AG04449 (cell line): ENCODE measurements at regions not wholly inside any gene's neighbourhood (a gene's known extent, or its start where the extent isn't known, plus 50 kb on each side); places are given as distances from the start of the nearest gene placed in this dataset.

Experiments
- CTCF ChIA-PET: fragments of 350-600 bp; formaldehyde crosslinking; extraction: SDS; loops from one replicate; lab custom pipeline; 2021; ENCODE audit warnings: antibody characterized with exemption; lab: Yijun Ruan, JAX
- POLR2A ChIA-PET: fragments of 400-600, 350-600 bp; formaldehyde crosslinking; extraction: SDS; loops from one replicate; lab custom pipeline; 2020; ENCODE audit warnings: antibody characterized with exemption, inconsistent platforms; lab: Yijun Ruan, JAX
- DNase-seq: peaks from one replicate; pipeline ENCODE4 v3.0.0-alpha.2; 2010; ENCODE audit warnings: low read depth, low spot score
- H3K4me3 ChIP-seq: 2 replicates; pipeline ENCODE4 v1.5.1; 2011; ENCODE audit warnings: low read depth, mild to moderate bottlenecking, control low read depth, low read length
- CTCF ChIP-seq: IDR thresholded peaks from one replicate; pipeline ENCODE4 v1.5.1; 2011; ENCODE audit warnings: mild to moderate bottlenecking, moderate library complexity, low read length, control low read depth, inconsistent platforms; ENCODE audit not compliant: insufficient read depth; ENCODE audit errors: missing control alignments

- no peak for TF ChIP-seq CTCF
- ChIA-PET CTCF (no interaction called here), POLR2A (no interaction called here)
- H3K4me3 ChIP-seq = no peak overlapping the region
- no peak for DNase-seq
Observed at GRCh38 chr7:110336423-110336822, 754.5 kb upstream of the LRRN3 start.

DNA sequence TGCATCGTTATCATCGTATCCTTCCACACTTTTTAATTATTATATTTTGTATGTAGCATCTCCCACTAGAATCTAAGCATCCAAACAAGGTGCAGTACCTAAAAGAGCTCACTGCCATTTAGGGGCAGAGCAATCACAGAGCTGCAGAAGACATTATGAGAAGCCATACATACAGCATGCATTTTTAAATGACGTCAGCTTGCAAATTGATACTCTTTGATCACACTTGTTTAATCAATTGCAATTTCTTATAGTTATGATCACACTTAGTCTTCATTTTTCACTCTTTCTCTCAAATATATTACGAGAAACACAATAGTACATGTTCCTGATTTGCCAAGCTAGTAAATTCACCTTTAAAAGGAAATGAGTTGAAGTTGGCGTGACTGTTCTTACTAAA, 753.3 kb upstream of the LRRN3 start:
- TF ChIP-seq CTCF = no peak
- no peak overlapping the region for H3K4me3 ChIP-seq
- ChIA-PET POLR2A (no interaction called here), CTCF (no interaction called here)
- DNase-seq = no peak

DNA sequence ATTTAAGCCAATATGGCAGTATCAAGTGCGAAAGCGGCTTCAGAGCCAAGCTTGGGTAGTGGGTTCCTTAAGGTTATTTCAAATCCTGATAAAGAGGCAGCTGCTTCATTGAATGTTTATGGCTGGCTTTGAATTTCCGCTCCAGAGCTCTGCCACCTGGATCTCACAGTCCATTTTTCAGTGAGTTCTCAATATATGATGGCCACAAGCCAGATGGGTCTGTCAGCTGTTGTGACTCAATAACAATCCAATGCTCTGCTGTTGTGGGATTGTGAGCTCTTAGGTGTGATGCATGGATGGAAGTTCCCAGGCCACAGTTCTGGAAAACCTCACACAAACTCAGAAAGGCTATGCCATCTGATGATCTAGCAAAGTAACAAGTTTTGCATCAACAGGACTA, 743.8 kb upstream of the LRRN3 start:
- H3K4me3 ChIP-seq = no peak overlapping the region
- DNase-seq = no peak
- TF ChIP-seq CTCF = no peak
- ChIA-PET CTCF (interaction anchor here (1.3 kb wide), 1 partner anchor 11 kb away, joined by 4 read pairs; no protein-coding TSS in a partner anchor), POLR2A (no interaction called here)

GRCh38 chr7:110356438-110356837, 734.5 kb upstream of the LRRN3 start:
- POLR2A ChIA-PET = no interaction called here
- no peak for TF ChIP-seq CTCF
- no peak for DNase-seq

GRCh38 chr7:110358028-110358427, 732.9 kb upstream of the LRRN3 start:
- no peak for TF ChIP-seq CTCF
- POLR2A ChIA-PET = no interaction called here
- CTCF ChIA-PET = interaction anchor here (1.3 kb wide), 1 partner anchor 11 kb away, joined by 4 read pairs; no protein-coding TSS in a partner anchor
- peak; percentile 4 for DNase-seq
- H3K4me3 ChIP-seq = no peak overlapping the region

More at GRCh38 chr7:110356438-110356837, 734.5 kb upstream of the LRRN3 start:
- H3K4me3 ChIP-seq = no peak overlapping the region
- CTCF ChIA-PET = no interaction called here

GRCh38 chr7:110371709-110372108, 719.2 kb upstream of the LRRN3 start:
- CTCF ChIA-PET = no interaction called here
- no peak for DNase-seq
- POLR2A ChIA-PET = no interaction called here
- H3K4me3 ChIP-seq = no peak overlapping the region
- no peak for TF ChIP-seq CTCF
